HG02610 (cell line): ENCODE measurements at regions not wholly inside any gene's neighbourhood (a gene's known extent, or its start where the extent isn't known, plus 50 kb on each side); places are given as distances from the start of the nearest gene placed in this dataset.

Source experiments
- ATAC-seq: cut with Tn5 transposase; IDR thresholded peaks from one replicate; pipeline ENCODE4 v1.9.1; 2021; ENCODE audit warnings: mild to moderate bottlenecking, moderate library complexity; ENCODE audit not compliant: unreplicated experiment

- no peak for ATAC-seq
Observed at GRCh38 chr18:46264255-46264654, 160.1 kb downstream of the HAUS1 start.

DNA sequence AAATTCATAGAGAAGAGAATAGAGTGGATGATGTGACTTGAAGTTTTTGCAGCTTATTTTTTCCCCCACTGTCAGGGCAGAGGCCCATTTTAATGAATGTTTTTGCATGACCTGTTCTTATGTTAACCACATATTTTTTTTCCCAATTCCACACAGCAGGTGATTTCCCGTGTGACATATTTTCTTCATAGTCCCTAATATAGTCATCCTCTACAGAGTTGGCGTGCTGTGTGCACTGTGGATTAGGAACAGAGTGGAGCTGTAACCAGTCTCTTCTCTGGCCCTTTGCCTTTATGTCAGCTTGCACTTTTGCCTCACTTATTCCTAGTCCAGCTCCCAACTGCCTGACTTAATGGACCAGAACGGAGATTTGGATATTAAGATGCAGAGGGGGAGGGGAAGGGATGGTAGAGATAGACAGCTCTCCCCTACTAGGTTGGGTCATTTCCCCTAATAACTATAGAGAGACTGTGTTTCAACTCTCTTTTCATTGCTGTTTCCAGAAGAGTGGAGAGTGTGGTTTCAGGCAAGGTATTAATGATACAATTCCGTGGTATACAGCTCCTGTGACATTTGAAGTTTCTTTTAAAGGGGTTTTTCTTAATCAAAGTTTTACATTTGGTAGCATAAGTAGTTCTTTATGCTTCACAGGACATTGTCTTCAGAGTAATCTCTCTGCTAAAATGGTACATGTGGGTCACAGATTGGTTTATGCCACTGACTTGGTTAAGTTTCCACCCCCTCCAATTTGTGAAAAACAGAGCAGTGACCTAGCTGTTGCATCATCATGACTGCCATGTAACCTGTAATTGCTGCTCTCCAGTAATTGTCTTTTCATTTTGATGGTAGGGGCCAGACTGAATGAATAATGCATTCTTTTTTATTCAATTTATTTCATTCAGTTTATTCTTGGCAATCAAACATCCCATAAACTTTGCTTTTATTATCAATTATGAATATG is 161.3 kb downstream of the HAUS1 start:
- ATAC-seq, result no peak

DNA sequence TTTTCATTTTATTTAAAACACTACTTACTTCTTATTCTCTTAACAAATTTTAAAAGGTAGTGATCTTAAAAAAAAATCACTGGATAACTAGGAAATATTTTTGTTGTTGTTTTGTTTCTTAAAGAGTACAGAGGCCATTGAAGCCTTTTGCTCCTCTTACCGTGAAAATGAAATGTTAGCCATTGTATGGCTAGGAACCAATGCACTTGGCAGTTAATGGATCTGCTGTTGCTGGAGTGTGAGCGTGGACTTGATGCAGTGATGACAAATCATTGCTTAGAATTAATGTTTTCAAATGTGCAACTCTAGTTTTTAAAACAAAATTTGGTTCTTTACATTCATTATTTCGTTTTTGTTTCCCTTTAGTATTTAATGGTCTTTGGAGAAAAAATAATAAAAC is 162.3 kb downstream of the HAUS1 start:
- ATAC-seq, result no peak

- ATAC-seq, result no peak
Observed at GRCh38 chr18:46268671-46269070, 164.5 kb downstream of the HAUS1 start.

DNA sequence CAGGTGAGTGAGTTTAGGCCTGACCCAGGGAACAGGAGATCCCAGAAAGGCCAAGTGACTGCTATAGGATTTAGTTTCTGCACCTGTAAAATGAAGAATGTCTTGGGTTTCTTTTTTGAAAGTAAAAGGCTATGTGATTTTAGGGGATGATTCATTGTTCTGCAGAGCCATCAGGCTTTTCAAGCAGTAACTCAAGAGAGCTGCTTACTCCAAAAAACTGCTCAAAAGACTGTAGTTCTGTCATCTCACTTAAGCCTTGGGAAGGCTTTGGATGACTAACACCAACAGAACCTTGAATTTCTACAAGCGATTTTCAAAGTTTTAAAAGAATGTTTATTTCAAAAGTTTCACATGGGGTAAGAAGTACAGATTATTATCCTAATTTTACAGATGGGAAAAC is 165.1 kb downstream of the HAUS1 start:
- no peak for ATAC-seq

- no peak for ATAC-seq
Observed at GRCh38 chr18:46271488-46271887, 167.3 kb downstream of the HAUS1 start.

DNA sequence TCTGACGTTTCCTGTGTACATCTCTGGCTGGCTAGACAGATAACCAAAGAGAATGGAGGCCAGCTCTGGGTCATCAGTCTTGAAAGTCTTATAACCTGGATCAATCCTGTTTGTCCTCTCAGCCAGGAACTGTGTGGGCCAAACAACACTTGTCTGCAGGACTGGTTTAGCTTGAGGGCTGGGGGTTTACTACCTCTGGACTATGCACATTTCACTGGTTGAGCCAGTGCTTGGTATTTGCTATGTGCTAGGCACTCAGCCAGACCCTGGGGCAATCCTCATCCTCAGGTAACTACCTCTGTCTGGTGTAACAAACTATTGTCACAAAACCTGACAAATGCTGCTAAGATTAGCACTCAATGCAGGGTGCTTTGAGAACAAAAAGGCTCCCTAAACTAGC is 169.7 kb downstream of the HAUS1 start:
- ATAC-seq, result no peak

- no peak for ATAC-seq
Observed at GRCh38 chr18:46274266-46274665, 170.1 kb downstream of the HAUS1 start.

DNA sequence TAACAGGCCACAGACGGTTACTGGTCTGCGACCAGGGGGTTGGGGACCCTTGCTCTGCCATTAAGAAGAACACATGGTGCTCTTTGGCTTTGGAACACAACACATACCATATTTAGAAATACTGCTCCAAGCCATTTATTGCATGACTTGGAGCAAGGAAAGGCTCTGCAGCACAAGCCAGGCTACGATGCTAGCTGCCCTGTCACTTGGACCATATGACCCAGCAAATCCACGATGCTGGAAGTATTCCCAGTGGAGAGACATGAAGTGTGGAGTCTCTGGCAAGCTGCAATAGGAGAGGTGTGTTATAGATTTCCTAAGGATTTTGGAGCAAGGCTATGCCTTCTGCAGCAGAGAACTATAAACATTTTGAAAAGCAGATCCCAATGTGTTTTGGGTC is 171.2 kb downstream of the HAUS1 start:
- no peak for ATAC-seq

DNA sequence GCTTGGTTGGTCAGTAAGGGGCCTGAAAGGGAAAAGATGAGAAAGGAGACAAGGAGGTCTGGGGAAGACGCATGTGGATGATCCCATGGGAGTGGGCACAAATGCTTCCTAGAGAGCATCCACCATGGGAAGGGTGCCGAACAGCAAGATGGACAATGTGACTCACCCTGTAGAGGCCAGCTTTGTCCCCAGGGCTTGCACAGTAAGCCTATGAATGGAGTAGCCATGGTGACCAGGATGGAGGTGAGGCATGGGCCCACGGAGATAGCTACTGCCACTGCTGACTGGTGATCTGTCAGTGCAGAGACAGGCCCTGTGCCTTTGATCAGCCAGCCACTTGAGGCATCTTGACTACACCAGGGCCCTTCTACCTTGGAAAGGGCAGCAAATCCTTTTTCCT is 172.6 kb downstream of the HAUS1 start:
- ATAC-seq, result no peak

GRCh38 chr18:46278481-46279465 is 174.6 kb downstream of the HAUS1 start:
- ATAC-seq, result no peak

DNA sequence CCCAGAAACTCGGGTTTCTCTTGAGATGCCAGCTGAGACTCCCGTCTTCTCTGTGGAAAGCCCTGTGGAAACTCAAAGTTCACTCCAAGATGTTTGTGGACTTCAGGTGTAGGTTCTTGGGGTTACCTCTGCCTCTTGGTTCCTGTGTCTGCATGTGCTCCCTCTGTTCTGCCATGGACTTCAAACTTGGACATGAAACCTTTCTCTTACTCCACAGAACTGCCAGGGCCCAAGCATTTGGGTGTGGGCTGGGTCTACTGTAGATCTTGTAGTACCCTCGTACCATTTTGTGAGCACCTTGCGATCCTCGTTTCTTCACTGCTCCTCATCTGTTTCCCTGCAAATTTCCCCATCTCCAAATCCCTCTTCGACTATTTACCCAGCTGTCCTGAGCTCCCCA is 175.5 kb downstream of the HAUS1 start:
- no peak for ATAC-seq

GRCh38 chr18:46281185-46282176 is 177.3 kb downstream of the HAUS1 start:
- peak; percentile 85 for ATAC-seq

DNA sequence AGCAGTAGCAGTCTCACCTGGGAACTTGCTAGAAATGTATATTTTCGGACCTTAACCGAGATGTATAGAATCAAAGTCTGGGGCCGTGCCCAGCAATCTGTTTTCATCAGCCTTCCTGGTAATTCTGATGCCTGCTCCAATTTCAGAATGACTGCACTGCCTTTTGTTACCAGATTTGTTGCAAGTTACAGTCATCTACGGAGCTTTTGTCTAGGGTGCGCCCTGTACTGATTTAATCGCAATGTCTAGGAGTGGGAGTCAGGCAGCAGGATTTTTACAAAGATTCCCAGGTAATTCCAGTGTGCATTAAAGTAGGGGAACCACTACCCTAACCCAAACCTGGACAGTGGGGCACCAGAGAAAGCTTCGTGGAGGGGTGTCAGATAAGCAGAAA is 178.0 kb downstream of the HAUS1 start:
- ATAC-seq, result no peak

- no peak for ATAC-seq
Observed at GRCh38 chr18:46282646-46283045, 178.5 kb downstream of the HAUS1 start.

GRCh38 chr18:46283268-46283667 is 179.1 kb downstream of the HAUS1 start:
- no peak for ATAC-seq

DNA sequence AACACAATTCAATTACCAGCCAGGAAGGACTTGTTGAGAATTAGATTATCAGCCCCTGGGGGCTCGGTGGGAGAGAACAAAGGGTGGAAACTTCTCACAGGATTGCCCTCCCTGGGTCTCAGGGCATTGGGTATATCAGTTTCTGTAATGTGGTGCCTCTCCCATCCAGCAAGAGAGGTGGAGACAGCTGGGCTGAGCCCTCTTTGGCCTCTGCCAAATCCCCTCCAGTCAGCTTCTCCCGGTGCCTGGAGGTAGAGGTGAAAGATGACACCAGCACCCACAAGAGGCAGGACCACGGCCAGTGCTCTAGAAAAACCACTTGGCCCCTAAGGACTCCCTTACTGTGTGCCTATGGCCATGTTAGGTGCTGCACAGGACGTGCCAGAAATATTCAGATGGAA is 179.7 kb downstream of the HAUS1 start:
- ATAC-seq, result no peak

DNA sequence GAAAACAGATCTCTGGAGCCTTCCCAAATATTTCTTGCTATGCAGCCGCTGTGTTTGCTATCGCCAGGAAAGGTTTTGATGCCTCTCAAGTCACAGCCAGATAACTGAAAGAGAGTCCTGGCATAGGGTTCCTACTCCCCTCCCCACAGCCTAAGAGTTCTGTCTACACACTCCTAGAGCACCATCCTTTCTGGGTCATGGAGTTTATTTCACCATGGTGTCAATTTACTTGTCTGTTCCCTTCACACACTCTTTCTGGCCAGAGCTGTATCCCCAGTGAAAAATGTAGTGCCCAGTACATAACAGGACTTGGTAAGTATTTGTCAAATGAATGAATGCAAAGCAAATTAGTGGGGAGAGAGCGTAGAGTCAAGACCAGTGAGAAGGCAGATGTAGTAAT is 185.3 kb downstream of the HAUS1 start:
- ATAC-seq, result no peak

DNA sequence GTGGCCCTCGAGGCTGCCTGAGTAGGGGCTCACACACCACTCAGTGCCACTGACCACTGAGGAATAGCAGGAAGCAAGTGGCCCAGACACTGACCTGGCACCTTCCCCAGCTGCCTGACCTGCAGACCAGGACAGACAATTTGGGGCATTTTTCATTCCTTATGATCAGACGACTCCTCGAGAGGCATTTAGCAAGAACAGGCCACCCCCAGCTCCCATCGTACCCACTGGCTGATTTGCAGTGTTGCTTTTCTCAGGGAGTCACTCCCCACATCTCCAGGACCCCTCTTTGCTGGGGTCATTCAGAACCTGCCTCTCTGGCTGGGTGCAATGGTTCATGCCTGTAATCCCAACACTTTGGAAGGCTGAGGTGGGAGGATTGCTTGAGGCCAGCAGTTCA is 185.7 kb downstream of the HAUS1 start:
- no peak for ATAC-seq

GRCh38 chr18:46290440-46291020 is 186.3 kb downstream of the HAUS1 start:
- ATAC-seq, result no peak
